K562 (cell line): ENCODE measurements at regions not wholly inside any gene's neighbourhood (a gene's known extent, or its start where the extent isn't known, plus 50 kb on each side); places are given as distances from the start of the nearest gene placed in this dataset.

Experiments used
- BHLHE40 ChIP-seq: IDR thresholded peaks from 2 replicates; pipeline ENCODE4 v1.6.1; 2011; ENCODE audit warnings: low read length, improper control_type of control experiment
- ETV6 ChIP-seq, 3 experiments: fragments of 150-350 bp in 1 of 3; sonication (generic) in 1 of 3; formaldehyde crosslinking in 1 of 3; IDR thresholded peaks; 2 replicates each; pipeline versions ENCODE4 v1.6.1 to v1.8.0; 2014 to 2022; ENCODE audit warnings: borderline replicate concordance in 2 of 3, low read depth in 2 of 3, antibody characterized with exemption in 1 of 3, low read length in 1 of 3, mild to moderate bottlenecking in 1 of 3, missing genetic modification reagents in 1 of 3
- FOSL1 ChIP-seq: fragments of 200-800 bp; sonication (Bioruptor generic); conservative IDR thresholded peaks from 2 replicates; pipeline ENCODE4 v1.6.1; 2016; ENCODE audit warnings: missing genetic modification characterization, missing compliant biosample characterization
- GATAD2B ChIP-seq: fragments of 450-650 bp; IDR thresholded peaks from 2 replicates; pipeline ENCODE4 v1.6.1; 2017; ENCODE audit warnings: mild to moderate bottlenecking, borderline replicate concordance
- HEY1 ChIP-seq: fragments of 250-450 bp; sonication (Bioruptor Pico); IDR thresholded peaks from 2 replicates; pipeline ENCODE4 v1.5.0; 2020; ENCODE audit warnings: mild to moderate bottlenecking, moderate library complexity, borderline replicate concordance
- KLF13 ChIP-seq: fragments of 450-650 bp; IDR thresholded peaks from 2 replicates; pipeline ENCODE4 v1.6.1; 2016; ENCODE audit warnings: missing genetic modification characterization, low read depth, mild to moderate bottlenecking, missing compliant biosample characterization, moderate library complexity, borderline replicate concordance
- POLR2A ChIP-seq: fragments of 450-650 bp; conservative IDR thresholded peaks from 2 replicates; pipeline ENCODE4 v1.6.1; 2016
- SAP30 ChIP-seq: fragments of 200-600 bp; sonication (generic); IDR thresholded peaks from 2 replicates; pipeline ENCODE4 v1.6.1; 2012; ENCODE audit warnings: borderline replicate concordance, low read depth, mild to moderate bottlenecking, moderate library complexity, low read length, control low read depth, inconsistent platforms; ENCODE audit not compliant: insufficient read depth, poor library complexity, severe bottlenecking
- TF ChIP-seq, protein P1 (sequence below): sonication (generic); formaldehyde crosslinking; IDR thresholded peaks from 2 replicates; pipeline ENCODE4 v1.8.0; 2023; ENCODE audit warnings: missing genetic modification reagents, mild to moderate bottlenecking, borderline replicate concordance
- TF ChIP-seq, protein P2 (sequence below): fragments of 150-350 bp; conservative IDR thresholded peaks from 2 replicates; pipeline ENCODE4 v1.6.1; 2014; ENCODE audit warnings: low read length
- TF ChIP-seq, protein P3 (sequence below): conservative IDR thresholded peaks from 2 replicates; pipeline ENCODE4 v1.6.1; 2011; ENCODE audit warnings: low read depth, mild to moderate bottlenecking, low read length; ENCODE audit not compliant: control insufficient read depth
- TF ChIP-seq, protein P4 (sequence below), 2 experiments: fragments of 450-650 bp in 1 of 2; sonication (generic) in 1 of 2; formaldehyde crosslinking in 1 of 2; IDR thresholded peaks in 1 of 2; conservative IDR thresholded peaks in 1 of 2; 2 replicates each; pipeline versions ENCODE4 v1.6.1 to v1.8.1; 2016 to 2023; ENCODE audit warnings: mild to moderate bottlenecking in 2 of 2, moderate library complexity in 2 of 2, inconsistent platforms in 1 of 2, missing genetic modification reagents in 1 of 2

DNA sequence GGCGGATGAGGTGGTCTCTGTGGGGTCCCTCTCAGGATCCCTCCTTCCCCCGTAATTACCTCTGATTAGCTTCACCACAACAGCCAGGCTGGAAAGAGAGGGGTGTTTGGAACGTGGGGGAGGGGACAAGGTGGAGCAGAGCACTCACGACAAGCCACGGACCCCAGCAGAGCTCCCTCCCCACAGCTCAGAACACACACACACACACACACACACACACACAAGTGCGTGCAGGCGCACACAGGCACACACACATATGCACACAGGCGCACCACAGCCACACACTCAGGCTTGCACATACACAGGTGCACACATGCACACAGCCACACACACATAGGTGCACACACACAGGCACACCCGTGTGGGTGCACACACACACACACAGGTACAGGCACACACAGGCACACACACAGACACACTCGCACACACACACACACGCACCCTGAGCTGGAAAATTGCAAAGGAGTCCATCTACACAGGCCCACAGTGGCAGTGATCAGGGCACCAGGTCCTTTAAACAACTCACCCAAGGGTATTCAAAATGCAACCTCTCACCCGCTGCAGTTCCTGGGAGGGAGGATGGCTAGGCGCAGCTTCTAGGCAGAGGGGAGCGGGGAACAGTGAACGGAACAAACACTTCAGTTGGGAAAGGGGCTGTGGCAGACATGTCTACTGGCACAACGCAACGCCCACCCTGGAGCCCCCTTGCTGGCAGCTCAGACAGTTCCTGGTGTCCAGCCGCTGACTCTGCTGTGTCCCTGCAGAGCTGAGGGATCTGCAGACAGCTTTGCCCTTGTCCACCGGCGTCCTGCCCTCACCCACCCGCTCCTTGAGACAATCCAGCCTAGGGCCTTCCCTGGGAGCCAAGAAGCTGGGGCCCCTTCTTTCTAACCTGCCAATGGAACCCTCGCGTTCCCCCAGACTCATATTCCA lies 59.9 kb upstream of the DLX4 start (continued):
- TF ChIP-seq, protein P1, sequence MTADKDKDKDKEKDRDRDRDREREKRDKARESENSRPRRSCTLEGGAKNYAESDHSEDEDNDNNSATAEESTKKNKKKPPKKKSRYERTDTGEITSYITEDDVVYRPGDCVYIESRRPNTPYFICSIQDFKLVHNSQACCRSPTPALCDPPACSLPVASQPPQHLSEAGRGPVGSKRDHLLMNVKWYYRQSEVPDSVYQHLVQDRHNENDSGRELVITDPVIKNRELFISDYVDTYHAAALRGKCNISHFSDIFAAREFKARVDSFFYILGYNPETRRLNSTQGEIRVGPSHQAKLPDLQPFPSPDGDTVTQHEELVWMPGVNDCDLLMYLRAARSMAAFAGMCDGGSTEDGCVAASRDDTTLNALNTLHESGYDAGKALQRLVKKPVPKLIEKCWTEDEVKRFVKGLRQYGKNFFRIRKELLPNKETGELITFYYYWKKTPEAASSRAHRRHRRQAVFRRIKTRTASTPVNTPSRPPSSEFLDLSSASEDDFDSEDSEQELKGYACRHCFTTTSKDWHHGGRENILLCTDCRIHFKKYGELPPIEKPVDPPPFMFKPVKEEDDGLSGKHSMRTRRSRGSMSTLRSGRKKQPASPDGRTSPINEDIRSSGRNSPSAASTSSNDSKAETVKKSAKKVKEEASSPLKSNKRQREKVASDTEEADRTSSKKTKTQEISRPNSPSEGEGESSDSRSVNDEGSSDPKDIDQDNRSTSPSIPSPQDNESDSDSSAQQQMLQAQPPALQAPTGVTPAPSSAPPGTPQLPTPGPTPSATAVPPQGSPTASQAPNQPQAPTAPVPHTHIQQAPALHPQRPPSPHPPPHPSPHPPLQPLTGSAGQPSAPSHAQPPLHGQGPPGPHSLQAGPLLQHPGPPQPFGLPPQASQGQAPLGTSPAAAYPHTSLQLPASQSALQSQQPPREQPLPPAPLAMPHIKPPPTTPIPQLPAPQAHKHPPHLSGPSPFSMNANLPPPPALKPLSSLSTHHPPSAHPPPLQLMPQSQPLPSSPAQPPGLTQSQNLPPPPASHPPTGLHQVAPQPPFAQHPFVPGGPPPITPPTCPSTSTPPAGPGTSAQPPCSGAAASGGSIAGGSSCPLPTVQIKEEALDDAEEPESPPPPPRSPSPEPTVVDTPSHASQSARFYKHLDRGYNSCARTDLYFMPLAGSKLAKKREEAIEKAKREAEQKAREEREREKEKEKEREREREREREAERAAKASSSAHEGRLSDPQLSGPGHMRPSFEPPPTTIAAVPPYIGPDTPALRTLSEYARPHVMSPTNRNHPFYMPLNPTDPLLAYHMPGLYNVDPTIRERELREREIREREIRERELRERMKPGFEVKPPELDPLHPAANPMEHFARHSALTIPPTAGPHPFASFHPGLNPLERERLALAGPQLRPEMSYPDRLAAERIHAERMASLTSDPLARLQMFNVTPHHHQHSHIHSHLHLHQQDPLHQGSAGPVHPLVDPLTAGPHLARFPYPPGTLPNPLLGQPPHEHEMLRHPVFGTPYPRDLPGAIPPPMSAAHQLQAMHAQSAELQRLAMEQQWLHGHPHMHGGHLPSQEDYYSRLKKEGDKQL = no peak
- TF ChIP-seq, protein P2, sequence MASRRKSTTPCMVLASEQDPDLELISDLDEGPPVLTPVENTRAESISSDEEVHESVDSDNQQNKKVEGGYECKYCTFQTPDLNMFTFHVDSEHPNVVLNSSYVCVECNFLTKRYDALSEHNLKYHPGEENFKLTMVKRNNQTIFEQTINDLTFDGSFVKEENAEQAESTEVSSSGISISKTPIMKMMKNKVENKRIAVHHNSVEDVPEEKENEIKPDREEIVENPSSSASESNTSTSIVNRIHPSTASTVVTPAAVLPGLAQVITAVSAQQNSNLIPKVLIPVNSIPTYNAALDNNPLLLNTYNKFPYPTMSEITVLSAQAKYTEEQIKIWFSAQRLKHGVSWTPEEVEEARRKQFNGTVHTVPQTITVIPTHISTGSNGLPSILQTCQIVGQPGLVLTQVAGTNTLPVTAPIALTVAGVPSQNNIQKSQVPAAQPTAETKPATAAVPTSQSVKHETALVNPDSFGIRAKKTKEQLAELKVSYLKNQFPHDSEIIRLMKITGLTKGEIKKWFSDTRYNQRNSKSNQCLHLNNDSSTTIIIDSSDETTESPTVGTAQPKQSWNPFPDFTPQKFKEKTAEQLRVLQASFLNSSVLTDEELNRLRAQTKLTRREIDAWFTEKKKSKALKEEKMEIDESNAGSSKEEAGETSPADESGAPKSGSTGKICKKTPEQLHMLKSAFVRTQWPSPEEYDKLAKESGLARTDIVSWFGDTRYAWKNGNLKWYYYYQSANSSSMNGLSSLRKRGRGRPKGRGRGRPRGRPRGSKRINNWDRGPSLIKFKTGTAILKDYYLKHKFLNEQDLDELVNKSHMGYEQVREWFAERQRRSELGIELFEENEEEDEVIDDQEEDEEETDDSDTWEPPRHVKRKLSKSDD = no peak
- TF ChIP-seq GATAD2B (no peak), BHLHE40 (no peak), ETV6 (IDR thresholded peaks at IDR 0.05; ENCODE audit: borderline replicate concordance in 1 of 2, low read depth in 2 of 2, low read length in 1 of 2) (no peak), ETV6 (CRISPR knock-in tag; IDR thresholded peaks at IDR 0.05; ENCODE audit: borderline replicate concordance) (no peak), POLR2A (no peak), HEY1 (CRISPR knock-in tag) (no peak), KLF13 (no peak), FOSL1 (tag) (no peak), SAP30 (no peak)
- TF ChIP-seq, protein P3, sequence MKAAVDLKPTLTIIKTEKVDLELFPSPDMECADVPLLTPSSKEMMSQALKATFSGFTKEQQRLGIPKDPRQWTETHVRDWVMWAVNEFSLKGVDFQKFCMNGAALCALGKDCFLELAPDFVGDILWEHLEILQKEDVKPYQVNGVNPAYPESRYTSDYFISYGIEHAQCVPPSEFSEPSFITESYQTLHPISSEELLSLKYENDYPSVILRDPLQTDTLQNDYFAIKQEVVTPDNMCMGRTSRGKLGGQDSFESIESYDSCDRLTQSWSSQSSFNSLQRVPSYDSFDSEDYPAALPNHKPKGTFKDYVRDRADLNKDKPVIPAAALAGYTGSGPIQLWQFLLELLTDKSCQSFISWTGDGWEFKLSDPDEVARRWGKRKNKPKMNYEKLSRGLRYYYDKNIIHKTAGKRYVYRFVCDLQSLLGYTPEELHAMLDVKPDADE = no peak
- TF ChIP-seq, protein P4, sequence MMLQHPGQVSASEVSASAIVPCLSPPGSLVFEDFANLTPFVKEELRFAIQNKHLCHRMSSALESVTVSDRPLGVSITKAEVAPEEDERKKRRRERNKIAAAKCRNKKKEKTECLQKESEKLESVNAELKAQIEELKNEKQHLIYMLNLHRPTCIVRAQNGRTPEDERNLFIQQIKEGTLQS (IDR thresholded peaks at IDR 0.05) = no peak
- TF ChIP-seq, protein P4 (CRISPR knock-in tag; conservative IDR thresholded peaks at IDR 0.05) = no peak
